SK-N-MC (cell line): ENCODE measurements at regions not wholly inside any gene's neighbourhood (a gene's known extent, or its start where the extent isn't known, plus 50 kb on each side); places are given as distances from the start of the nearest gene placed in this dataset.

ENCODE experiments used
- EZH2 ChIP-seq: fragments of 200-600 bp; sonication (generic); IDR thresholded peaks from one replicate; pipeline ENCODE4 v1.6.1; 2017; ENCODE audit warnings: antibody characterized with exemption
- FOXP2 ChIP-seq: optimal IDR thresholded peaks from 2 replicates; pipeline ENCODE3; 2011; ENCODE audit warnings: mild to moderate bottlenecking, moderate library complexity; ENCODE audit not compliant: insufficient read depth; ENCODE audit errors: extremely low read length, control extremely low read depth
- POLR2AphosphoS5 ChIP-seq: IDR thresholded peaks from 2 replicates; pipeline ENCODE4 v1.6.1; 2012; ENCODE audit warnings: mild to moderate bottlenecking, low read depth, low read length, borderline replicate concordance

DNA sequence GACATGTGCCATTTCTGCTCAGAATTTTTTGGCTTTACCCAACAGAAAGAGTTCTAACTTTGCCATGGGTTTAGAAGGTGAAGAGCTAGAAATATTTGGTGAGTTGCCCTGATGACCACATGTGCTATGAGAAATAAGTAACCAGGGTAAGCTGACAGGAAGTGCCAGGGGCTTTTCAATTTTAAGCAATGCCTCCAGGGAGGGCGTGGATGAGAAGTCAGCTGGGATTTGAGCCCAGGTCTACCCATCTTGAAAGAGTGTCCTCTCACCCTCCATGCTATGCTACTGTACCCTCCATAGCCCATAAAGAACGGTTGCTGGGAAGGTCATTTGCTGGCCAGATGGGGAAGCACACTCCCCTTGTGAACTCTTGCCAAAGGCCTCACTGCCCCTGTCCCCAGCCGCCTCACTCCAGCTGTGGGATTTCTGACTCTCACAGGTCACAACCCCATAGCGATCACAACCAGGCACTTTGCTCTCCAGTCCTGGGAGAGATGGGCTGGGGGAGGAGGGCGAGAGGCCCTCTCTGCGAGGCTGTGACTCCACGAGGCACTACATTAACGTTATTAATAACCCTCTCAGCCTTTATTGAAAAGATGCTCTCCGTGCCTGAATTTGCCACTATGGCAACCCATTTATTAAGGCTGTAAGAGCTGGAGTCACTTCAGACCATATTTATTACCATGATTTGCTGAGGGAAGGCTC, 291.1 kb downstream of the DHX35 start:
- TF ChIP-seq POLR2AphosphoS5 (no peak), FOXP2 (no peak), EZH2 (no peak)
